ENCODE measurements at regions not wholly inside any gene's neighbourhood (a gene's known extent, or its start where the extent isn't known, plus 50 kb on each side); places are given as distances from the start of the nearest gene placed in this dataset.
A peak's percentile ranks its signal among the peaks of the same experiment; 100 is the strongest.

DNA sequence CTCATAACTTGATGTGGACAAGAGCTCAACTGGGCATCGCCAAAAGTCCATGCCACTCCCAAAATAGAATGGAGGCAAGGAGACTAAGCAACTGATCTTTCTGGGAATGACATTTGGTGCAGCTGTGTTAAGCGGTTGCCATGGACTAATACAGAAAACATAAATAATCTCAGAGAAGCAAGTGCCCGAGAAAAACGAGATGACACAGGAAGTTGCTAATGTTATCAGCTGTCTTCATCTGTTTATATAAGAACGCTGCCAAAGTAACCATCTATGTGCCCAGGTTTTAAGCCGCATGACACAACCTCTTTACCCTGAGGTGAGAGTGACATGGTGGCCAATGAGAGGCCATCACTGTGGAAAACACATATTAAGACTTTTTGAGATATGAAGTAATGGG is 54.9 kb upstream of the SACS start:
- Histone ChIP-seq H3K9me3 (replicated peaks) (no peaks in the 10 kb centered on the region), H3K27ac (no peak overlapping the region), H3K27me3 (replicated peaks) (no peaks in the 10 kb centered on the region), H3K36me3 (no peaks in the 10 kb centered on the region), H3K4me3 (no peak overlapping the region), H3K4me1 (replicated peaks) (no peaks in the 10 kb centered on the region)
- no peak for DNase-seq (ENCODE audit: low read depth in 1 of 2, low spot score in 2 of 2)

DNA sequence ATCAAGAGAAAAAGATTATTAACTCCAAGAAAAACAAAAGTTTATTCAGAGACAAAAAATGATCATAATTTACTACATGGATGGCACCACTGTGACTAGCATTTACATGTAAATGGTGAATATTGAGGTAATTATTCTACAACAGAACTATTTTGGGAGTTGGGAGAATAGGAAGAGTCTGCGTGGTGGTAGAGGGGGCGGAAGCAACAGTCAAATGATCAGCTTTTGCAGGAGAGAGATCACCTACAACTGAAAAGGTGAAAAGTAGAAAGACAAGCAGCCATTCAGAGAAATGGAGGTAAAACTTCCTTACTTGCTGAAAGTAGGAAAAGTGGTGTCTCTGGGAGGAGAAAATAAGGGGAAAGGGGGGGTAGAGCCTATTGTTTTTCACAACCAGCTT is 62.8 kb upstream of the SACS start:
- Histone ChIP-seq H3K9me3 (replicated peaks) (no peaks in the 10 kb centered on the region), H3K4me3 (no peak overlapping the region), H3K4me1 (replicated peaks) (peaks cover 7% of the 10 kb centered on the region), H3K36me3 (no peaks in the 10 kb centered on the region), H3K27ac (no peak overlapping the region), H3K27me3 (replicated peaks) (no peaks in the 10 kb centered on the region)
- DNase-seq (ENCODE audit: low read depth in 1 of 2, low spot score in 2 of 2) = no peak

DNA sequence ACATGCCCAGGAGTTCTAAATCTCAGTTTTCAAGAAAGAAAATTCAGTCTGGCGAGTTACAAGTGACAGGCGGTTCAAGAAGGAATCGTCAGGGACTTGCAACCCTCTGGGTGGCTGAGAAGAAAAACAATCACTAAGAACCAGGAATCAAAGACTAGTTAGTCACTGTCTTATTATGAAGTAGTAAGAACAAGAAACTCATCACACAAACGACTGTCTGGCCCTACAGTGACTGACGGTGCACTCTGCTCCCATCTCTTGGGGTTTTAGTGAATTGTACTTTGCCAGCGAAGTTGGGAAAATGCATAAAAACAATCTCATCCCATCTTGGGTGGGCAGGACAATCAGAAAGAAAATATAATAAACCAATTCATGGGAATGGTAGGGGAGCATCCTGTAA is 63.7 kb upstream of the SACS start:
- no peaks in the 10 kb centered on the region for H3K36me3 ChIP-seq

DNA sequence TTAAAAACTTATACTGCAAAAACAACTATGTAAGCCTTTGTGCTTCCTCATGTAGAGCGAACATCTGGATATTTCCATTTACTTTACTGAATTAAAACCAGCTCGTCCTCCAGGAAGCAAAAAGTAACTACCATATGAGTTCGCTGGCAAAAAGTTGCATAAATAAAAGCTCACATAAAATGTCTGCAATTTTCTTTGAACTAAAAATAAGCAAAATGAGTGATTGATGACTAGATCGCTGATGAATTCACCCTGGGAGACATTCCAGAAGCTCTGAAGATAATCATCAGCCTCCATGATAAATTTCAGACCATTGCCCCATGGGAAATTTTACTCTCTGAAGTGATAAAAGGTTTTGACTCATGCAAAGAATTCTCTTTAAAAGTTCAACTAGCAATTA is 67.3 kb upstream of the SACS start:
- Histone ChIP-seq H3K4me3 (no peak overlapping the region), H3K36me3 (no peaks in the 10 kb centered on the region), H3K27me3 (replicated peaks) (no peaks in the 10 kb centered on the region), H3K4me1 (replicated peaks) (peaks cover 10% of the 10 kb centered on the region), H3K9me3 (replicated peaks) (no peaks in the 10 kb centered on the region), H3K27ac (no peak overlapping the region)
- no peak for DNase-seq (ENCODE audit: low read depth in 1 of 2, low spot score in 2 of 2)

More for the DNA sequence above, 63.7 kb upstream of the SACS start:
- peaks cover 7% of the 10 kb centered on the region for H3K4me1 ChIP-seq (replicated peaks)
- H3K27ac ChIP-seq = no peak overlapping the region
- no peak overlapping the region for H3K4me3 ChIP-seq
- H3K27me3 ChIP-seq (replicated peaks) = no peaks in the 10 kb centered on the region
- DNase-seq (ENCODE audit: low read depth in 1 of 2, low spot score in 2 of 2) = no peak
- no peaks in the 10 kb centered on the region for H3K9me3 ChIP-seq (replicated peaks)

DNA sequence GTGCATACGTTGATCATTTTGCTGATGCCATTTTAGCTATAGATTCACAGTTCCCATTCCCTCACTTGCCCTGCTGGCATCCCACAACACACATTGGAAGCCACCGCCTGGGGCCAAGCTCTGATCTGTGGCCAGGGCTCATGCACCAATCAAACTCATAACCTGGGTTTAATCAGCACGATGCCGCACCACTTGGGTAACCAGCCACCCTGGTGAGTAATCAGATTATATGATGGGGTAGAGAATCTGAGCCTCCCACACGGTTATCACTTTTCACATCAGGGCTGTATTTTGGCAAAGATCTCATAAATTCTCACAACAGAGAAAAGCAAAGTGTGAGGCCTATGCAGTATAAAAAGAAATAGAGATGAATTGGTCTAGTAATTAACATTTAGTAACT is 66.0 kb upstream of the TNFRSF19 start:
- Histone ChIP-seq H3K27ac (no peak overlapping the region), H3K9me3 (replicated peaks) (no peaks in the 10 kb centered on the region), H3K36me3 (no peaks in the 10 kb centered on the region), H3K27me3 (replicated peaks) (no peaks in the 10 kb centered on the region), H3K4me3 (no peak overlapping the region), H3K4me1 (replicated peaks) (peaks cover 17% of the 10 kb centered on the region)
- no peak for DNase-seq (ENCODE audit: low read depth in 1 of 2, low spot score in 2 of 2)

DNA sequence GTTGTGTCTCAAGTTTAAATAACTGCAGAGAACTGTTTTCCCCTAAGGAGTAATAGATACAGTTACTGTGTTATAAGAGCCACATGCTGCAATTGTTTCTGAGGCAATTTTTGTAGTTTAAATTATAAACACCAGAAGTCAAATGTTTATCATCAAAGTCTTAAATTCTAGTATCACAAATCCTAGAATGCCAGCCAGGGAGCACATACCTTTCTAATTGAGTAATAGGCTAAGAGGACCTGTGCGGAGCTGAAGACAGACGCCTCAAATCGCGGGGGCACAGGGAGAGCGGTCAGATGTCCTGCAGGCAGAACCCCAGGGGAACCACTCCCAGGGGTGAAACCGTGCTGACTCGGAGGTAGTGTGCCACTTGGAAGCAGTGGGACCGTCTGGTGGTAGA is 65.2 kb upstream of the TNFRSF19 start:
- Histone ChIP-seq H3K27me3 (replicated peaks) (no peaks in the 10 kb centered on the region), H3K27ac (no peak overlapping the region), H3K4me1 (replicated peaks) (peaks cover 23% of the 10 kb centered on the region), H3K4me3 (no peak overlapping the region), H3K36me3 (no peaks in the 10 kb centered on the region), H3K9me3 (replicated peaks) (no peaks in the 10 kb centered on the region)
- peak in 1 of 2 experiments; percentile 17 for DNase-seq (ENCODE audit: low read depth in 1 of 2, low spot score in 2 of 2)

DNA sequence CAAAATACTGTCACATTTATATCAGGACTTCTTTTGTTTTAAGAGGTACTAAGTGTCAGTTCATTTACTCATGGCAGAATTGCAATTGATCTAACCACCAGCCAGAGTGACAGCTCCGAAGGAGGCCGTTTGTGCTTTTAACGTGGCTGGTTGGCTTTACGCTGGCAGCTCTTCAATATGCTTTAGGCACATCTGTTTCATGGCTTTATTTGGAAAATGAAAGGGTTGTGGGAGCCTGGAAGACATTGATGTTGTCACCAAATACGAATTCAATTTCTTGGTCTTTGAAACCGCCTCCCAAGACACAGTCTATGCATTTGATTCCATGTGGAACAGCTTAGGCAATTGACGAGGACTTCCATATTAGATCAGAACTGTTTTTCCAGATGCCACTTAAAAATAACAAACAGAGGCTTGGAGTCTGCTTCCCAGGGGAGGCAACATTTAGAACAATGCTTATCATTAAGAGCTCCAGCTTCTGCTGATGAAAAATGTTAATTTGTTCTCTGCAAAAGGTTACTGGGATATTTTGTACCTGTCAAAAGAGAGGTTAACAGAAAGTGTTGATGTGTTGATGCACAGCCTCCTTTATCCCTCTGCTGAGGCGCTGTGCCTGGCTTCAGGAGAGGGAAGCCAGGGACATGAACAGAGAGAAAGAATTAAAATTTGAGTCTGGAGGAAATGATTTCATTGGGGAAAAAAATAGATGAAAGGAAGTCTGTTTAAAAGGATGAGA is 64.0 kb upstream of the TNFRSF19 start:
- DNase-seq (ENCODE audit: low read depth in 1 of 2, low spot score in 2 of 2) = no peak
- no peaks in the 10 kb centered on the region for H3K9me3 ChIP-seq (replicated peaks)
- peaks cover 23% of the 10 kb centered on the region for H3K4me1 ChIP-seq (replicated peaks)
- no peaks in the 10 kb centered on the region for H3K27me3 ChIP-seq (replicated peaks)
- H3K27ac ChIP-seq = no peak overlapping the region
- H3K36me3 ChIP-seq = no peaks in the 10 kb centered on the region
- H3K4me3 ChIP-seq = no peak overlapping the region

DNA sequence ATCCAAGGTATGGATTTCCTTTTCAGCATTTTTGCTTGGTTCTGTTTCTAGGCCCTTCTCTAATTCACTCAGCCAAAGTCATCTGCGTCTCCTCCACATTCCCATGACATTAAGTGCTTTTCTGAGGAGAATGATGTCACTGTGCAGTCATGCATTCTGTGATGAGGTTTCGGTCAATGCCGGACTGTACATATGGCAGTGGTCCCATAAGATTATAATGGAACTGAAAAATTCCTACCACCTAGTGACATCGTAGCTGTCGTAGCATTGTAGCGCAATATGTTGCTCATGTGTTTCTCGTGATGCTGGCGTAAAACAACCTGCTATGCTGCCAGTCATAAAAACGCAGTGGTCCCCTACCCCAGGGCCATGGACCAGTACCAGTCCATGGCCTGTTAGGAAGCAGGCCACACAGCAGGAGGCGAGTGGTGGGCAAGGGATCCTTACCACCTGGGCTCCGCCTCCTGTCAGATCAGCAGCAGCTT is 63.4 kb upstream of the TNFRSF19 start:
- no peaks in the 10 kb centered on the region for H3K9me3 ChIP-seq (replicated peaks)
- H3K4me1 ChIP-seq (replicated peaks) = peaks cover 23% of the 10 kb centered on the region
- DNase-seq (ENCODE audit: low read depth in 1 of 2, low spot score in 2 of 2) = no peak
- no peaks in the 10 kb centered on the region for H3K36me3 ChIP-seq
- H3K4me3 ChIP-seq = no peak overlapping the region
- H3K27me3 ChIP-seq (replicated peaks) = no peaks in the 10 kb centered on the region
- no peak overlapping the region for H3K27ac ChIP-seq

DNA sequence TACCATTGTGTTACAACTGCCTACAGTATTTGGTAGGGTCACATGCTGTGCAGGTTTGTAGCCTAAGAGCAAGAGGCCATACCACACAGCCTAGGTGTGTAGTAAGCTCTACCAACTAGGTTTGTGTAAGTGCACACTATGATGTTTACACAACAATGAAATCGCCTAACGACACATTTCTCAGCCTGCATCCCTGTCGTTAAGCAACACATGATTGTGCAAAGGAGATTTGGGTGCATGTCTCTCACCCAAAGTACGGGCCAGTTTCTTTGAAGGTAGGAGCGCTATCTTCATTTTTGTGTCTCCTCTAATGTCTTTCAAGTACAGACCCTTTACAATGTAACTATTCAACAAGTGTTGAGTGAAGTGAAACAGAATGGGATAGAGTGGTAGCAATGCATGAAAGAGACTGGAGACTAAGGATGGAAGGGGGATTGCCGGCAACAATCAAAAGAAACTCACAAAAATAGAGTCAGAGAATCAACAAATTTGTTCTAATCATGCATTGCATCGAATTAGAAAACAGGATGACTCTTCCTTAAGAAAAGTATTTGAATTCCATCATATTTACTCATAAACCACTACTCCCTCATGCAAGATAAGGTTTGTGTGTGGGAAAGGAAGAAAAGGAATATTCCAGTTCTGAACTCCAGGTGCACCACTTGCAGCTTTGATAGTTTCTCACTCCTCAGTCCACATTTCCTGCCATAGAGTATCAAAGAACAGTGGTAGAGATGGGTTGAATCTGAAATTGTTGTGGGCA is 60.2 kb upstream of the TNFRSF19 start:
- H3K4me3 ChIP-seq = no peak overlapping the region
- H3K27me3 ChIP-seq (replicated peaks) = no peaks in the 10 kb centered on the region
- peaks cover 23% of the 10 kb centered on the region for H3K4me1 ChIP-seq (replicated peaks)
- H3K27ac ChIP-seq = peak overlapping the region; percentile 17; the same call in 1 of the 2 replicates
- no peaks in the 10 kb centered on the region for H3K9me3 ChIP-seq (replicated peaks)
- H3K36me3 ChIP-seq = no peaks in the 10 kb centered on the region
- no peak for DNase-seq (ENCODE audit: low read depth in 1 of 2, low spot score in 2 of 2)

DNA sequence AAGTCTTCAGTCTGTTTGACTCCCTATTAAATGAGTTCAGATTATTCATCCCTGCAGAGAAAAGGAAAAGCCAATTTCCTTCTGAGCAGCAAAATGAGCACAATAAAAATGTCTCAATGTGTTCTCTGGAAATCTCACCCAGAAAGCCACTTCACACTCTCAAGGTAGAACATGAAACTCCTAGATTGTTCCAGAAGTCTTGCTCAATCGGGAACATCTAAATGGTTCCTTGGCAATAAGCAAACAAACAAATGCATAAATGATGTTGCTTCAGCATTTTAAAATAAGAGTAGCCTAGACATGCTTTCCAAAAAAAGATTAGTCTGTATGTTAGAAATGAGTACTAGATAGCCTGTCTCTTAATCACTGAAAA is 59.7 kb upstream of the TNFRSF19 start:
- Histone ChIP-seq H3K4me3 (no peak overlapping the region), H3K4me1 (replicated peaks) (peaks cover 20% of the 10 kb centered on the region), H3K36me3 (no peaks in the 10 kb centered on the region), H3K27ac (peak overlapping the region; percentile 17; the same call in 1 of the 2 replicates), H3K9me3 (replicated peaks) (no peaks in the 10 kb centered on the region), H3K27me3 (replicated peaks) (no peaks in the 10 kb centered on the region)
- DNase-seq (ENCODE audit: low read depth in 1 of 2, low spot score in 2 of 2) = no peak

DNA sequence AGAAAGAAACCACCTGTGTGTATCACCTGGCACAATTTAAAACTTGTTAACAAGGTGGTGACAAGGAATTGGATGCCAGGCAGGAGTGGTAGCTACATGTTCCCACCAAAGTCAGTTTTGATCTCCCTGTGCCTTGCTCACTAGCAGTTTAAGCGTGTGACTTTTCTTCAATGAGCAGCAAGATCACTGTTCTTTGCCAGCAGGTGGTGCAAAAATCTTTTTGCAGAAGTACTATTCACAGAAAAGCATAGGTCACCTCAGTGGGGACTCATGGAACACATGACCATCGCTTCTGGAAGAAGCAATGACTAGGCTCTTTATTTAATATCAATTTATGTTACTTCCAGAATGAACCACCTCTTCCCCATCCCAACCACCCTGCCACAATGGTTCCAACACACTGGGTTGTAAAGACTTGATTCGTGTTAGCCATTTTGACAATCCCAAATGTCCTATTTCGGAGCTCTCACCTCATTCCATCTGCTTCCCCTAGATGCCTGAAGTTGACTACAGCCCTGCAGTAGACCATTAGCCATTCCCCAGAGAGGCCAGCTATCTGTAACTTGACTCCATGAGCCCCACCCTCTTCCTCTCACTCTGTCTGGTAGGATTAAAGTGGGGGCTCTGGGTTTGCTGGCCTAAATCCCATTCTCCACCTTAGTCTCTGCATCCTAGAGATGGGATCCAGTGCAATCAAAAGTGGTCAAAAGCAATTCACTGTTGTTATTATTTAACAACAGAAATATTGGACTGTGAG is 59.1 kb upstream of the TNFRSF19 start:
- H3K27me3 ChIP-seq (replicated peaks) = no peaks in the 10 kb centered on the region
- peaks cover 18% of the 10 kb centered on the region for H3K4me1 ChIP-seq (replicated peaks)
- DNase-seq (ENCODE audit: low read depth in 1 of 2, low spot score in 2 of 2) = no peak
- no peaks in the 10 kb centered on the region for H3K9me3 ChIP-seq (replicated peaks)
- H3K4me3 ChIP-seq = no peak overlapping the region
- no peaks in the 10 kb centered on the region for H3K36me3 ChIP-seq
- H3K27ac ChIP-seq = no peak overlapping the region

DNA sequence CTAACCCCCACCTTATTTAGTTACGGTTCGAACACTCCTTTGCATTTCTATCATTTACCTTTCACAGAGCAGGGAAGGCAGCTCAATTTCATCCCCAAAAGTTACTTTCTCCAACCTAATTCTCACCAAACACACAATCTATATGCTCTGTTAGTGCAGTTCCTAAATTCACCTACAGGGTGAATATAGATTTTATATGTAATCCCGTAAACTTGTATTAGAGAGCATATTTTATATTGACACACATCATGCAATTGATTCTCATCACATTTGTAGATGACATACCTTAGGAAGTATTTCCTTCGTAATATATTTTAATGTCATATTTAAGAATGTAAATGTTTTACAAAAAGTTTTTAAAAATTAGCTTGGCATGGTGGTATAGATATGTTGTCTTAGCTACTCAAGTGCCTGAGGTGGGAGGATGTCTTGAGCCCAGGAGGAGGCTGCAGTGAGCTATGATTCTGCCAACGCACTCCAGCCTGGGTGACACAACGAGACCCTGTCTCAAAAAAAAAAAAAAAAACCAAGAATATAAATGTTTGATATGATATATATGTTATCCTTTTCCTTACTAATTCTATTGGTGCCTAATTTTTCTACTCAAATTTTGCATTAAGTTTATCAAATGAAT is 57.3 kb upstream of the TNFRSF19 start:
- DNase-seq (ENCODE audit: low read depth in 1 of 2, low spot score in 2 of 2) = no peak
- H3K4me3 ChIP-seq = no peak overlapping the region
- no peaks in the 10 kb centered on the region for H3K27me3 ChIP-seq (replicated peaks)
- no peak overlapping the region for H3K27ac ChIP-seq
- H3K4me1 ChIP-seq (replicated peaks) = peaks cover 13% of the 10 kb centered on the region
- no peaks in the 10 kb centered on the region for H3K9me3 ChIP-seq (replicated peaks)
- H3K36me3 ChIP-seq = no peaks in the 10 kb centered on the region

DNA sequence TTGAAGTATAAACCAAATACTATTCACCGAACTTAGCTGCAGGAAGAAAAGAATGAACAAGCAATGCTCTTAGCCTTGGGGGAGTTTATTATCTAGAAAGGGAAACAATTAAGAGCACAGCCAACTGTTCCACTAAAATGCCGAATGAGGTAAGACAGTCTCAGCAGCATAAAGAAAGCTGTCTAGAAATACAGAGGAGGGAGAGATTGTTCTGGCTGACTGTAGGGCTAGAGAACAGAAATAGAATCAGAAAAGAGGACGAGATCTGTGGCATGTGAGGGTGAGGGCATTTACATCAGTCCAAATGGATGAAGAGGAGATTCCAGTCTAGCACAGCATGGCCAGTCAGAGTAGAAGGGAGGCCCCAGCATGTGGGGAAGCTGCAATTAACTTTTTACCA is 56.8 kb upstream of the TNFRSF19 start:
- Histone ChIP-seq H3K4me3 (no peak overlapping the region), H3K4me1 (replicated peaks) (peaks cover 13% of the 10 kb centered on the region), H3K27me3 (replicated peaks) (no peaks in the 10 kb centered on the region), H3K27ac (no peak overlapping the region), H3K36me3 (no peaks in the 10 kb centered on the region), H3K9me3 (replicated peaks) (no peaks in the 10 kb centered on the region)
- DNase-seq (ENCODE audit: low read depth in 1 of 2, low spot score in 2 of 2) = no peak
